Transverse colon (tissue), 4 donors: ENCODE measurements at regions not wholly inside any gene's neighbourhood (a gene's known extent, or its start where the extent isn't known, plus 50 kb on each side); places are given as distances from the start of the nearest gene placed in this dataset.

Experiments used
- DNase-seq: peaks from one replicate; pipeline ENCODE4 v3.0.0-alpha.2; 2019
- H3K27ac ChIP-seq, 4 donors: fragments of 200-600 bp; sonication (generic); 2 replicates each; pipeline ENCODE4 v1.5.1; 2016 to 2018; ENCODE audit warnings: inconsistent platforms in 4 of 4
- H3K27me3 ChIP-seq: fragments of 200-600 bp; sonication (generic); 2 replicates; pipeline ENCODE4 v1.5.1; 2017; ENCODE audit warnings: inconsistent platforms
- H3K36me3 ChIP-seq, 4 donors: fragments of 200-600 bp; sonication (generic); 2 replicates each; pipeline ENCODE4 v1.5.1; 2017 to 2019; ENCODE audit warnings: inconsistent platforms in 4 of 4
- H3K4me1 ChIP-seq, 4 donors: fragments of 200-600 bp; sonication (generic); 2 replicates each; pipeline ENCODE4 v1.5.1; 2017 to 2020; ENCODE audit warnings: inconsistent platforms in 4 of 4
- H3K4me3 ChIP-seq, 4 donors: fragments of 200-600 bp; sonication (generic); 1 replicate in 1 of 4; 2 replicates in 3 of 4; pipeline versions ENCODE4 v1.5.1 to v1.6.1; 2017 to 2019; ENCODE audit warnings: inconsistent platforms in 4 of 4
- H3K9me3 ChIP-seq, 2 donors: fragments of 200-600 bp; sonication (generic); 2 replicates each; pipeline ENCODE4 v1.5.1; 2017 to 2019; ENCODE audit warnings: inconsistent platforms in 2 of 2
- EP300 ChIP-seq: sonication (generic); formaldehyde crosslinking; IDR thresholded peaks from one replicate; pipeline ENCODE4 v1.6.1; 2017; ENCODE audit warnings: antibody characterized with exemption, low read depth
- POLR2A ChIP-seq: fragments of 450-650 bp; IDR thresholded peaks from one replicate; pipeline ENCODE4 v1.6.1; 2016; ENCODE audit warnings: antibody characterized with exemption, mild to moderate bottlenecking, moderate library complexity
- POLR2AphosphoS5 ChIP-seq, 3 donors: sonication (generic); formaldehyde crosslinking; IDR thresholded peaks; one replicate each; pipeline ENCODE4 v1.6.1; 2016; ENCODE audit warnings: antibody characterized with exemption in 3 of 3
- WGBS, 2 donors: methylation state at CpG; one replicate each; pipeline ENCODE4 v1.1.5; 2018; ENCODE audit warnings: low coverage in 1 of 2; 5-methylcytosine and 5-hydroxymethylcytosine counted together
- in situ Hi-C, 4 donors: fragments of 200-750 bp; cut with MboI; loops; one replicate each; pipeline versions ENCODE4 v1.15.0 to v1.15.1; 2017; ENCODE audit warnings: low sequenced_read_pairs in 3 of 4, low pct_ligation_motif_present in 1 of 4, low pct_unique_long_range_greater_than_20kb in 1 of 4
- intact Hi-C: fragments of 100-400 bp; cut with DNase I; formaldehyde crosslinking; loops from one replicate; pipeline ENCODE4 v1.15.1; 2023; ENCODE audit warnings: low total_unique reads
- TF ChIP-seq, protein P1 (sequence below), 5 experiments: fragments of 200-600 bp in 3 of 5; fragments of 450-650 bp in 2 of 5; sonication (generic) in 3 of 5; IDR thresholded peaks; 1 replicate in 2 of 5; 2 replicates in 3 of 5; pipeline ENCODE4 v1.5.1; 2016 to 2017; ENCODE audit warnings: antibody characterized with exemption in 5 of 5, inconsistent platforms in 3 of 5, mild to moderate bottlenecking in 2 of 5, moderate library complexity in 1 of 5

GRCh38 chr16:87098361-87098760, 218.8 kb downstream of the C16orf95 start:
- intact Hi-C loops (no loop called here), in situ Hi-C loops (no loop called here)
- Histone ChIP-seq H3K4me3 (no peak overlapping the region), H3K36me3 (no peaks in the 10 kb centered on the region), H3K27ac (no peak overlapping the region), H3K27me3 (peaks cover 22% of the 10 kb centered on the region), H3K4me1 (no peaks in the 10 kb centered on the region), H3K9me3 (no peaks in the 10 kb centered on the region)
- no peak for DNase-seq
- 78 to 87% methylated on average over 3 to 5 of the region's 5 CpGs for WGBS, 2 donors
- no peak for TF ChIP-seq EP300
- TF ChIP-seq, protein P1, sequence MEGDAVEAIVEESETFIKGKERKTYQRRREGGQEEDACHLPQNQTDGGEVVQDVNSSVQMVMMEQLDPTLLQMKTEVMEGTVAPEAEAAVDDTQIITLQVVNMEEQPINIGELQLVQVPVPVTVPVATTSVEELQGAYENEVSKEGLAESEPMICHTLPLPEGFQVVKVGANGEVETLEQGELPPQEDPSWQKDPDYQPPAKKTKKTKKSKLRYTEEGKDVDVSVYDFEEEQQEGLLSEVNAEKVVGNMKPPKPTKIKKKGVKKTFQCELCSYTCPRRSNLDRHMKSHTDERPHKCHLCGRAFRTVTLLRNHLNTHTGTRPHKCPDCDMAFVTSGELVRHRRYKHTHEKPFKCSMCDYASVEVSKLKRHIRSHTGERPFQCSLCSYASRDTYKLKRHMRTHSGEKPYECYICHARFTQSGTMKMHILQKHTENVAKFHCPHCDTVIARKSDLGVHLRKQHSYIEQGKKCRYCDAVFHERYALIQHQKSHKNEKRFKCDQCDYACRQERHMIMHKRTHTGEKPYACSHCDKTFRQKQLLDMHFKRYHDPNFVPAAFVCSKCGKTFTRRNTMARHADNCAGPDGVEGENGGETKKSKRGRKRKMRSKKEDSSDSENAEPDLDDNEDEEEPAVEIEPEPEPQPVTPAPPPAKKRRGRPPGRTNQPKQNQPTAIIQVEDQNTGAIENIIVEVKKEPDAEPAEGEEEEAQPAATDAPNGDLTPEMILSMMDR (IDR thresholded peaks at IDR 0.05): no peak

- intact Hi-C loops: no loop called here
- 65 to 83% methylated on average over 6 to 9 of the region's 9 CpGs for WGBS, 2 donors
- H3K4me3 ChIP-seq: no peak overlapping the region
- in situ Hi-C loops: no loop called here
- H3K27ac ChIP-seq: no peak overlapping the region
- TF ChIP-seq, protein P1 (IDR thresholded peaks at IDR 0.05): no peak
- no peak for TF ChIP-seq POLR2AphosphoS5 (IDR thresholded peaks at IDR 0.05)
- TF ChIP-seq POLR2A: no peak
- no peak for TF ChIP-seq EP300
- H3K4me1 ChIP-seq: no peaks in the 10 kb centered on the region
- H3K36me3 ChIP-seq: no peaks in the 10 kb centered on the region
- peaks cover 22% of the 10 kb centered on the region for H3K27me3 ChIP-seq
- DNase-seq: no peak
- H3K9me3 ChIP-seq: no peaks in the 10 kb centered on the region
Measured at GRCh38 chr16:87098976-87099720, 218.0 kb downstream of the C16orf95 start.

GRCh38 chr16:87100306-87101058, 216.7 kb downstream of the C16orf95 start:
- in situ Hi-C loops: no loop called here
- no peak overlapping the region for H3K27ac ChIP-seq
- no peak for DNase-seq
- H3K9me3 ChIP-seq: no peaks in the 10 kb centered on the region
- no peaks in the 10 kb centered on the region for H3K36me3 ChIP-seq
- H3K4me3 ChIP-seq: no peak overlapping the region
- no peaks in the 10 kb centered on the region for H3K4me1 ChIP-seq
- peaks cover 22% of the 10 kb centered on the region for H3K27me3 ChIP-seq
- WGBS, 2 donors: 22 to 75% methylated on average over 1 to 11 of the region's 11 CpGs
- intact Hi-C loops: no loop called here
- TF ChIP-seq POLR2AphosphoS5 (IDR thresholded peaks at IDR 0.05) (no peak), EP300 (no peak), POLR2A (no peak)
- TF ChIP-seq, protein P1 (IDR thresholded peaks at IDR 0.05): no peak

- intact Hi-C loops: no loop called here
- no peak for TF ChIP-seq POLR2AphosphoS5 (IDR thresholded peaks at IDR 0.05)
- no peak for TF ChIP-seq EP300
- no peak for TF ChIP-seq POLR2A
- TF ChIP-seq, protein P1 (IDR thresholded peaks at IDR 0.05): no peak
- H3K9me3 ChIP-seq: no peaks in the 10 kb centered on the region
- peaks cover 15% of the 10 kb centered on the region for H3K27me3 ChIP-seq
- H3K4me1 ChIP-seq: no peaks in the 10 kb centered on the region
- in situ Hi-C loops: no loop called here
- DNase-seq: no peak
- no peaks in the 10 kb centered on the region for H3K36me3 ChIP-seq
- WGBS, 2 donors: 57 to 80% methylated on average over 1 to 3 of the region's 3 CpGs
- H3K27ac ChIP-seq: no peak overlapping the region
- H3K4me3 ChIP-seq: no peak overlapping the region
Measured at GRCh38 chr16:87101903-87102302, 215.3 kb downstream of the C16orf95 start.
